HCT116 (cell line): ENCODE measurements at regions not wholly inside any gene's neighbourhood (a gene's known extent, or its start where the extent isn't known, plus 50 kb on each side); places are given as distances from the start of the nearest gene placed in this dataset.
"Not testable (repeated sequence)": the region's sequence is repeated elsewhere in the genome, so short reads cannot be mapped to it uniquely, and the experiment has no call there.

Experiments
- ATAC-seq: fragments of 200-7000 bp; cut with Tn5 transposase; 2 replicates; pipeline ENCODE4 v1.9.1; 2020; ENCODE audit warnings: mild to moderate bottlenecking, moderate library complexity
- BruUV-seq: library from RNA; stranded (reverse); fragments of 400-500 nt; replicated peaks from 2 replicates; lab custom pipeline; 2021; lab: Mats Ljungman, UMichigan
- CTCF ChIA-PET: fragments of 300-600 bp; sonication (Branson Sonifier 250); formaldehyde crosslinking; loops from one replicate; lab custom pipeline; 2021; ENCODE audit warnings: antibody characterized with exemption; lab: Charles Lee
- POLR2A ChIA-PET: fragments of 300-600, 350-600 bp; sonication (Branson Sonifier 250); formaldehyde crosslinking; loops from one replicate; lab custom pipeline; 2021; ENCODE audit warnings: antibody characterized with exemption; lab: Charles Lee
- RAD21 ChIA-PET, 2 experiments: fragments of 300-600 bp; sonication (Branson Sonifier 250); formaldehyde crosslinking; loops; one replicate each; lab custom pipeline; 2023; ENCODE audit warnings: low total read pairs in 2 of 2; ENCODE audit not compliant: uncharacterized antibody in 2 of 2, unreplicated experiment in 2 of 2, low non-redundant PET in 1 of 2; lab: Charles Lee
- DNase-seq: peaks from one replicate; pipeline ENCODE4 v3.0.0-alpha.2; 2010; ENCODE audit warnings: low read depth, low spot score
- H2AFZ ChIP-seq: fragments of 200-600 bp; shearing (Covaris generic), sonication (generic); 2 replicates; pipeline ENCODE4 v1.6.1; 2017; ENCODE audit warnings: low read depth, mixed run types, mixed read lengths, antibody characterized with exemption, low read length; ENCODE audit not compliant: poor library complexity, severe bottlenecking
- H3K27ac ChIP-seq: 2 replicates; pipeline ENCODE4 v1.5.1; 2012; ENCODE audit warnings: low read depth, low read length
- H3K27me3 ChIP-seq: fragments of 200-600 bp; sonication (generic); 2 replicates; pipeline ENCODE4 v1.6.1; 2016; ENCODE audit warnings: mixed run types, low read length, mixed read lengths; ENCODE audit not compliant: insufficient read depth
- H3K36me3 ChIP-seq, 2 experiments: fragments of 200-500 bp in 1 of 2; fragments of 200-600 bp in 1 of 2; sonication (Bioruptor generic) in 1 of 2; sonication (generic) in 1 of 2; 2 replicates each; pipeline versions ENCODE4 v1.5.1 to v1.6.1; 2014 to 2016; ENCODE audit warnings: low read length in 2 of 2, inconsistent platforms in 1 of 2, mixed read lengths in 1 of 2, mixed run types in 1 of 2; ENCODE audit not compliant: insufficient read depth in 2 of 2, control insufficient read depth in 1 of 2
- H3K4me1 ChIP-seq, 2 experiments: fragments of 200-600 bp in 1 of 2; sonication (generic) in 1 of 2; 2 replicates each; pipeline versions ENCODE4 v1.5.1 to v1.6.1; 2012 to 2017; ENCODE audit warnings: low read length in 2 of 2, inconsistent platforms in 1 of 2, mild to moderate bottlenecking in 1 of 2, mixed read lengths in 1 of 2, mixed run types in 1 of 2, moderate library complexity in 1 of 2; ENCODE audit not compliant: insufficient read depth in 2 of 2, control insufficient read depth in 1 of 2
- H3K4me2 ChIP-seq: fragments of 200-600 bp; sonication (generic); 2 replicates; pipeline ENCODE4 v1.6.1; 2017; ENCODE audit warnings: mixed run types, low read length, mixed read lengths
- H3K4me3 ChIP-seq, 2 experiments: fragments of 200-600 bp in 1 of 2; sonication (generic) in 1 of 2; replicated peaks in 1 of 2; 2 replicates each; pipeline ENCODE4 v1.5.1; 2011 to 2016; ENCODE audit warnings: low read length in 2 of 2, control low read depth in 1 of 2, low read depth in 1 of 2, mild to moderate bottlenecking in 1 of 2, mixed read lengths in 1 of 2, mixed run types in 1 of 2
- H3K79me2 ChIP-seq: fragments of 200-600 bp; sonication (generic); 2 replicates; pipeline ENCODE4 v1.6.1; 2017; ENCODE audit warnings: mild to moderate bottlenecking, mixed run types, low read length, moderate library complexity, mixed read lengths; ENCODE audit not compliant: insufficient read depth
- H3K9ac ChIP-seq: fragments of 200-600 bp; sonication (generic); 2 replicates; pipeline ENCODE4 v1.6.1; 2016; ENCODE audit warnings: low read length, mixed read lengths
- H3K9me2 ChIP-seq: fragments of 200-600 bp; sonication (generic), shearing (Covaris generic); 2 replicates; pipeline ENCODE4 v1.6.1; 2017; ENCODE audit warnings: mixed run types, mild to moderate bottlenecking, moderate library complexity; ENCODE audit not compliant: insufficient read depth
- H3K9me3 ChIP-seq, 2 experiments: fragments of 200-500 bp in 1 of 2; fragments of 200-600 bp in 1 of 2; sonication (Bioruptor generic) in 1 of 2; sonication (generic) in 1 of 2; 2 replicates each; pipeline ENCODE4 v1.6.1; 2014 to 2017; ENCODE audit warnings: low read length in 2 of 2, mixed read lengths in 2 of 2, inconsistent platforms in 1 of 2, low read depth in 1 of 2, mild to moderate bottlenecking in 1 of 2, mixed run types in 1 of 2, moderate library complexity in 1 of 2; ENCODE audit not compliant: control insufficient read depth in 1 of 2, insufficient read depth in 1 of 2
- H4K20me1 ChIP-seq: fragments of 200-600 bp; sonication (generic), shearing (Covaris generic); 2 replicates; pipeline ENCODE4 v1.6.1; 2017; ENCODE audit warnings: mixed run types, mild to moderate bottlenecking, moderate library complexity; ENCODE audit not compliant: insufficient read depth
- CBX3 ChIP-seq: IDR thresholded peaks from 2 replicates; pipeline ENCODE4 v1.6.1; 2012; ENCODE audit warnings: low read depth
- ELF1 ChIP-seq: IDR thresholded peaks from 2 replicates; pipeline ENCODE4 v1.6.1; 2012; ENCODE audit warnings: low read depth, borderline replicate concordance
- EZH2 ChIP-seq: fragments of 200-600 bp; sonication (generic); IDR thresholded peaks from 2 replicates; pipeline ENCODE4 v1.6.1; 2017; ENCODE audit warnings: antibody characterized with exemption, mixed run types
- EZH2phosphoT487 ChIP-seq: fragments of 200-600 bp; IDR thresholded peaks from 2 replicates; pipeline ENCODE4 v1.6.1; 2018; ENCODE audit warnings: antibody characterized with exemption, borderline replicate concordance
- JUND ChIP-seq: IDR thresholded peaks from 2 replicates; pipeline ENCODE4 v1.6.1; 2012
- POLR2A ChIP-seq: IDR thresholded peaks from 2 replicates; pipeline ENCODE4 v1.7.0; 2011; ENCODE audit warnings: borderline replicate concordance; ENCODE audit not compliant: insufficient read depth, insufficient read length; ENCODE audit errors: extremely low read depth
- RAD21 ChIP-seq: IDR thresholded peaks from 2 replicates; pipeline ENCODE4 v1.6.1; 2012; ENCODE audit warnings: low read depth, mild to moderate bottlenecking
- SIN3A ChIP-seq: IDR thresholded peaks from 2 replicates; pipeline ENCODE4 v1.6.1; 2012; ENCODE audit warnings: low read depth
- SP1 ChIP-seq: IDR thresholded peaks from 2 replicates; pipeline ENCODE4 v1.6.1; 2012; ENCODE audit warnings: low read depth
- SRF ChIP-seq: IDR thresholded peaks from 2 replicates; pipeline ENCODE4 v1.6.1; 2012; ENCODE audit warnings: low read depth
- TCF7L2 ChIP-seq: IDR thresholded peaks from 2 replicates; pipeline ENCODE4 v1.7.0; 2011; ENCODE audit warnings: borderline replicate concordance, inconsistent platforms; ENCODE audit not compliant: insufficient read depth, insufficient read length; ENCODE audit errors: extremely low read depth
- YY1 ChIP-seq: IDR thresholded peaks from 2 replicates; pipeline ENCODE4 v1.6.1; 2011; ENCODE audit warnings: low read length, low read depth, moderate library complexity, mild to moderate bottlenecking; ENCODE audit not compliant: insufficient replicate concordance; ENCODE audit errors: extremely low read depth
- ZFX ChIP-seq: fragments of 450-650 bp; IDR thresholded peaks from 2 replicates; pipeline ENCODE4 v1.6.1; 2017
- intact Hi-C: fragments of 100-400 bp; cut with micrococcal nuclease; formaldehyde crosslinking; loops from 2 replicates; pipeline ENCODE4 v1.10.0; 2022
- TF ChIP-seq, protein P1 (sequence below): IDR thresholded peaks from 2 replicates; pipeline ENCODE4 v1.6.1; 2012
- TF ChIP-seq, protein P2 (sequence below), 3 experiments: fragments of 200-600 bp in 1 of 3; sonication (generic) in 1 of 3; IDR thresholded peaks in 2 of 3; conservative IDR thresholded peaks in 1 of 3; 2 replicates each; pipeline ENCODE4 v1.5.1; 2012 to 2017; ENCODE audit warnings: low read depth in 2 of 3, low read length in 2 of 3, antibody characterized with exemption in 1 of 3, borderline replicate concordance in 1 of 3, control low read depth in 1 of 3, mild to moderate bottlenecking in 1 of 3, mixed read lengths in 1 of 3, mixed run types in 1 of 3, moderate library complexity in 1 of 3; ENCODE audit not compliant: insufficient read depth in 1 of 3
- TF ChIP-seq, protein P3 (sequence below): IDR thresholded peaks from 2 replicates; pipeline ENCODE4 v1.6.1; 2012; ENCODE audit warnings: low read depth

DNA sequence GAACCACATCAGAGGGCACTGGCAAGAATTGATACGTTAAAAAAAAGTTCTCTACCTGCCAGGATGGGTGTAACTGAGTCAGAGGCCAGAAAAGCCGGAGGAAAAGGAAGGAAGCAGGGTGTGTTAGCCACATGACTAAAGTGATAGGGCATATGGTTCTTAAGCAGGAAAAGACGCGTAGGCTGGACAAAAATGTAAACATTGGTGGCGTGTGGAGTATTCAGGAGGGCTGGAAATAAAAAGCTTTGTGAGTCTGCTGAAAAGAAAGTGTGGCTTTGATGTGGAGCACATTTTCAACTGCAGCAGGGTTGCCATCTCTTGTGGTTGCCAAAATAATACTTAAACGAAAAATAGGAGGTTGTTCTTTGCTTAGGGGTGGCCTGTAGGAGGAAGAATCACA is 186.5 kb upstream of the RPL34 start:
- ATAC-seq = no peak
- no peak overlapping the region for H3K9ac ChIP-seq
- DNase-seq = no peak
- no peaks in the 10 kb centered on the region for H3K36me3 ChIP-seq
- TF ChIP-seq SP1 = no peak
- TF ChIP-seq RAD21 = no peak
- TF ChIP-seq EZH2phosphoT487 = no peak
- TF ChIP-seq YY1 = no peak
- TF ChIP-seq, protein P1, sequence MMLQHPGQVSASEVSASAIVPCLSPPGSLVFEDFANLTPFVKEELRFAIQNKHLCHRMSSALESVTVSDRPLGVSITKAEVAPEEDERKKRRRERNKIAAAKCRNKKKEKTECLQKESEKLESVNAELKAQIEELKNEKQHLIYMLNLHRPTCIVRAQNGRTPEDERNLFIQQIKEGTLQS = no peak
- TF ChIP-seq, protein P2, sequence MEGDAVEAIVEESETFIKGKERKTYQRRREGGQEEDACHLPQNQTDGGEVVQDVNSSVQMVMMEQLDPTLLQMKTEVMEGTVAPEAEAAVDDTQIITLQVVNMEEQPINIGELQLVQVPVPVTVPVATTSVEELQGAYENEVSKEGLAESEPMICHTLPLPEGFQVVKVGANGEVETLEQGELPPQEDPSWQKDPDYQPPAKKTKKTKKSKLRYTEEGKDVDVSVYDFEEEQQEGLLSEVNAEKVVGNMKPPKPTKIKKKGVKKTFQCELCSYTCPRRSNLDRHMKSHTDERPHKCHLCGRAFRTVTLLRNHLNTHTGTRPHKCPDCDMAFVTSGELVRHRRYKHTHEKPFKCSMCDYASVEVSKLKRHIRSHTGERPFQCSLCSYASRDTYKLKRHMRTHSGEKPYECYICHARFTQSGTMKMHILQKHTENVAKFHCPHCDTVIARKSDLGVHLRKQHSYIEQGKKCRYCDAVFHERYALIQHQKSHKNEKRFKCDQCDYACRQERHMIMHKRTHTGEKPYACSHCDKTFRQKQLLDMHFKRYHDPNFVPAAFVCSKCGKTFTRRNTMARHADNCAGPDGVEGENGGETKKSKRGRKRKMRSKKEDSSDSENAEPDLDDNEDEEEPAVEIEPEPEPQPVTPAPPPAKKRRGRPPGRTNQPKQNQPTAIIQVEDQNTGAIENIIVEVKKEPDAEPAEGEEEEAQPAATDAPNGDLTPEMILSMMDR (IDR thresholded peaks at IDR 0.05 in 2 of 3, conservative IDR thresholded peaks at IDR 0.05 in 1 of 3; ENCODE audit: borderline replicate concordance in 1 of 3, insufficient read depth in 1 of 3, low read depth in 2 of 3, low read length in 2 of 3) = no peak
- no peak for TF ChIP-seq TCF7L2
- TF ChIP-seq SIN3A = no peak
- TF ChIP-seq ZFX = no peak
- no peak for TF ChIP-seq SRF
- TF ChIP-seq JUND = no peak
- TF ChIP-seq ELF1 = no peak
- no peak for TF ChIP-seq EZH2
- TF ChIP-seq POLR2A = no peak
- TF ChIP-seq, protein P3, sequence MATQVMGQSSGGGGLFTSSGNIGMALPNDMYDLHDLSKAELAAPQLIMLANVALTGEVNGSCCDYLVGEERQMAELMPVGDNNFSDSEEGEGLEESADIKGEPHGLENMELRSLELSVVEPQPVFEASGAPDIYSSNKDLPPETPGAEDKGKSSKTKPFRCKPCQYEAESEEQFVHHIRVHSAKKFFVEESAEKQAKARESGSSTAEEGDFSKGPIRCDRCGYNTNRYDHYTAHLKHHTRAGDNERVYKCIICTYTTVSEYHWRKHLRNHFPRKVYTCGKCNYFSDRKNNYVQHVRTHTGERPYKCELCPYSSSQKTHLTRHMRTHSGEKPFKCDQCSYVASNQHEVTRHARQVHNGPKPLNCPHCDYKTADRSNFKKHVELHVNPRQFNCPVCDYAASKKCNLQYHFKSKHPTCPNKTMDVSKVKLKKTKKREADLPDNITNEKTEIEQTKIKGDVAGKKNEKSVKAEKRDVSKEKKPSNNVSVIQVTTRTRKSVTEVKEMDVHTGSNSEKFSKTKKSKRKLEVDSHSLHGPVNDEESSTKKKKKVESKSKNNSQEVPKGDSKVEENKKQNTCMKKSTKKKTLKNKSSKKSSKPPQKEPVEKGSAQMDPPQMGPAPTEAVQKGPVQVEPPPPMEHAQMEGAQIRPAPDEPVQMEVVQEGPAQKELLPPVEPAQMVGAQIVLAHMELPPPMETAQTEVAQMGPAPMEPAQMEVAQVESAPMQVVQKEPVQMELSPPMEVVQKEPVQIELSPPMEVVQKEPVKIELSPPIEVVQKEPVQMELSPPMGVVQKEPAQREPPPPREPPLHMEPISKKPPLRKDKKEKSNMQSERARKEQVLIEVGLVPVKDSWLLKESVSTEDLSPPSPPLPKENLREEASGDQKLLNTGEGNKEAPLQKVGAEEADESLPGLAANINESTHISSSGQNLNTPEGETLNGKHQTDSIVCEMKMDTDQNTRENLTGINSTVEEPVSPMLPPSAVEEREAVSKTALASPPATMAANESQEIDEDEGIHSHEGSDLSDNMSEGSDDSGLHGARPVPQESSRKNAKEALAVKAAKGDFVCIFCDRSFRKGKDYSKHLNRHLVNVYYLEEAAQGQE = no peak
- TF ChIP-seq CBX3 = no peak
- TF ChIP-seq, all 23 proteins: peak for 0
- H4K20me1 ChIP-seq = no peaks in the 10 kb centered on the region
- CTCF ChIA-PET = no interaction called here
- H3K4me3 ChIP-seq = no peak overlapping the region
- POLR2A ChIA-PET = no interaction called here
- no peaks in the 10 kb centered on the region for H3K27me3 ChIP-seq
- BruUV-seq = no TSS peak
- H3K4me2 ChIP-seq = no peak overlapping the region
- H3K4me1 ChIP-seq = no peaks in the 10 kb centered on the region
- RAD21 ChIA-PET = no interaction called here
- no peaks in the 10 kb centered on the region for H3K9me2 ChIP-seq
- no peaks in the 10 kb centered on the region for H3K79me2 ChIP-seq
- intact Hi-C loops = no loop called here
- H3K27ac ChIP-seq = no peak overlapping the region
- H3K9me3 ChIP-seq = no peaks in the 10 kb centered on the region
- no peak overlapping the region for H2AFZ ChIP-seq

DNA sequence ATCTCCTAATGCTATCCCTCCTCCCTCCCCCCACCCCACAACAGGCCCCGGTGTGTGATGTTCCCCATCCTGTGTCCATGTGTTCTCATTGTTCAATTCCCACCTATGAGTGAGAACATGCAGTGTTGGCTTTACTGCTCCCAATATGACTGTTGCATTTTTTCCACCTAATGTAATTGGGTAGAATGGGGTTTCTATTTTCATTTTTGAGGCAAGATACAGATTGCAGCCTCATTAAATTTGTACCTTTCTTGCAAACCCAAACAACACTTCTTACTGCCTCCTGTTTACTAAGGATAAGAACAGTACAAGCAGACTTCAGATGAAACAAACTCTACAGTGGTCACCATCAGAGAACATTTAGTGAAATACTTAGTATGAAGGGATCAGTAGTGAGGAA is 187.0 kb upstream of the RPL34 start:
- ATAC-seq, H3K27ac ChIP-seq, H3K9me3 ChIP-seq, RAD21 ChIA-PET, H3K79me2 ChIP-seq, BruUV-seq, H3K9ac ChIP-seq, H3K9me2 ChIP-seq, H3K36me3 ChIP-seq, POLR2A ChIA-PET, CTCF ChIA-PET, H4K20me1 ChIP-seq, H3K27me3 ChIP-seq, H2AFZ ChIP-seq, intact Hi-C loops, H3K4me3 ChIP-seq, DNase-seq, H3K4me2 ChIP-seq, H3K4me1 ChIP-seq: not testable (repeated sequence)
